GM12874 (cell line): ENCODE measurements at regions not wholly inside any gene's neighbourhood (a gene's known extent, or its start where the extent isn't known, plus 50 kb on each side); places are given as distances from the start of the nearest gene placed in this dataset.

Experiments used
- TF ChIP-seq, protein P1 (sequence below): IDR thresholded peaks from 2 replicates; pipeline ENCODE4 v1.5.1; 2011; ENCODE audit warnings: low read depth, mild to moderate bottlenecking, control low read depth, low read length, moderate library complexity; ENCODE audit not compliant: insufficient read depth

DNA sequence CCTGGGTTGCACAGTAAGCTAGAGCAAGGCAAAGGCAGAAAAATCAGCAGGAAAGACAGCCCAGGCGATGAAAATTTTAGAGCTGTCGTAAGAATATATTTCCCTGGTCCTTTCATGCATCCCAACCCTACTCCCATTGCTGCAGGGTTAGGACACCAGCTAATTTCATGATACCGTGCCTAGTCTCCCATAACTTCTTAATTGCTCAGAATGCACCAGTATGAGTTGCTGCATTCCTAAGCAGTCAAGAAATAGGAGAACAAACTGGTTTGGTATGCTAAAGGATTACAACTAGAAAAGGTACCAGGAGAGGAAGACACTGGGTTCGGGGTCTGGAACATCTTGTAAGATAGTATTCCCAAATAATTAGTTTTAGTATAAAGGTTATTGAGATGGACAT is 269.4 kb upstream of the NRXN1 start:
- TF ChIP-seq, protein P1, sequence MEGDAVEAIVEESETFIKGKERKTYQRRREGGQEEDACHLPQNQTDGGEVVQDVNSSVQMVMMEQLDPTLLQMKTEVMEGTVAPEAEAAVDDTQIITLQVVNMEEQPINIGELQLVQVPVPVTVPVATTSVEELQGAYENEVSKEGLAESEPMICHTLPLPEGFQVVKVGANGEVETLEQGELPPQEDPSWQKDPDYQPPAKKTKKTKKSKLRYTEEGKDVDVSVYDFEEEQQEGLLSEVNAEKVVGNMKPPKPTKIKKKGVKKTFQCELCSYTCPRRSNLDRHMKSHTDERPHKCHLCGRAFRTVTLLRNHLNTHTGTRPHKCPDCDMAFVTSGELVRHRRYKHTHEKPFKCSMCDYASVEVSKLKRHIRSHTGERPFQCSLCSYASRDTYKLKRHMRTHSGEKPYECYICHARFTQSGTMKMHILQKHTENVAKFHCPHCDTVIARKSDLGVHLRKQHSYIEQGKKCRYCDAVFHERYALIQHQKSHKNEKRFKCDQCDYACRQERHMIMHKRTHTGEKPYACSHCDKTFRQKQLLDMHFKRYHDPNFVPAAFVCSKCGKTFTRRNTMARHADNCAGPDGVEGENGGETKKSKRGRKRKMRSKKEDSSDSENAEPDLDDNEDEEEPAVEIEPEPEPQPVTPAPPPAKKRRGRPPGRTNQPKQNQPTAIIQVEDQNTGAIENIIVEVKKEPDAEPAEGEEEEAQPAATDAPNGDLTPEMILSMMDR = no peak

DNA sequence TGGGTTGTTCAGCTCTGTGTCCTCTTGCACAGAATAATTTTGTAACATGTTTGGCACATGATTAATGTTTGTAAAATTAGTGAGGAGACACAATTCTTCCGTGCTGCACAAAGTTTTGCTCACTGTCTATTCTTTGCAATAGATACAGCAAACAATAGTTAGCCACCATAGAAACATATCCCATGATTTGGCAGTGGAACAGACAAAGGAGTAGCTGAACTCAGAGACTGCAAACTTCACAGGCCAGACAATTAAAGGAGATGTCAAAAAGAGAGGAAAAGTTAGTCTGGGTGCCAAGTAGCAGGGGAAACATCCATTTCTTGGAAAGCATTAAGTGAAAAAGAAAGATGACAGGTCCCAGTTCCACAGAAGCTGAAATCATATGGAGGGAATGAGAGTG is 267.4 kb upstream of the NRXN1 start:
- TF ChIP-seq, protein P1 = no peak

DNA sequence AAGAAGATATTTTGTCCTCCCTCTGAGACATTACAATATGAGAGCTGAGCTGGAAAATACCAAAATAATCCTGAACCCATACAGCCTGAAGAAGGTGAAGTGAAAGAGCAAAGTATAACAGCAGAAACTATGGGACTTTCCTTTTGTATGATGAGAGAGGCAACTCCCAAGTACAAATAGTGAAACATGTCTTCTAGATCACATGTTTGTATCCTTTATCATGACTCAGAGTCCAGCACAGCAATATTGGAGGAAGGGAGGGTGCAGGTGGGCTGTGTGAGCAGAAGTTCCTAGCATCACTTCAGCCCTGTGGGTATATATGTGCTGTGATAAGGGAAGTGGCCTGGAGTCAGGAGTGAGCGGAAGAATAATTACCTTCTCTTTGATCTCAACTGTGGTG is 265.6 kb upstream of the NRXN1 start:
- TF ChIP-seq, protein P1 = no peak

GRCh38 chr2:51293566-51294200 is 261.8 kb upstream of the NRXN1 start:
- TF ChIP-seq, protein P1 = no peak

- TF ChIP-seq, protein P1 = no peak
These were observed 260.0 kb upstream of the NRXN1 start for GRCh38 chr2:51291762-51292551.

GRCh38 chr2:51290725-51291124 is 258.8 kb upstream of the NRXN1 start:
- TF ChIP-seq, protein P1 = no peak

DNA sequence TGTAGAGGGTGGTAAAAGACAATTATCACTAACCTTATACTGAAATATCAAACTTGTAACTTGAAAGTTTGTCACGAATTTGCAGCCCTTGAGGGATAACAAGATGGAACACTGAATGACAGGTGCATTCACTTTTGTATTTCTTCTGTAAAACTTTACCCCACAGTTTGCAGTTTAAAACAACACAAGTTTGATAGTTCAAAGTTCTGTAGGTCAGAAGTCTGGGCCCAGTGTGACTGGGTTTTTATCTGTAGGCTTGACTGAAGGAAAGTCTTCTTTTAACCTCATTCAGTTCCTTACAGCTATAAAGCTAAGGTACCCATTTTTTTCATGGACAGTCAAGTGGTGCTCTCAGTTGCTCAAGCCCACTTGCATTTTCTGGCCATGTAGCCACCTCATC is 257.1 kb upstream of the NRXN1 start:
- TF ChIP-seq, protein P1 = no peak
